T47D (cell line): ENCODE measurements at regions not wholly inside any gene's neighbourhood (a gene's known extent, or its start where the extent isn't known, plus 50 kb on each side); places are given as distances from the start of the nearest gene placed in this dataset.
"Not testable (repeated sequence)": the region's sequence is repeated elsewhere in the genome, so short reads cannot be mapped to it uniquely, and the experiment has no call there.

Experiments used
- DNase-seq, 2 experiments: peaks; one replicate each; pipeline versions ENCODE4 v3.0.0 to v3.0.0-alpha.2; 2011 to 2012; ENCODE audit warnings: low read depth in 1 of 2, low spot score in 1 of 2
- JUND ChIP-seq: IDR thresholded peaks from 2 replicates; pipeline ENCODE4 v1.6.1; 2012; ENCODE audit warnings: low read depth
- in situ Hi-C: cut with HindIII; loops from 2 replicates; pipeline ENCODE4 v1.10.0; 2016; ENCODE audit warnings: low sequenced_read_pairs, low pct_unique_long_range_greater_than_20kb

DNA sequence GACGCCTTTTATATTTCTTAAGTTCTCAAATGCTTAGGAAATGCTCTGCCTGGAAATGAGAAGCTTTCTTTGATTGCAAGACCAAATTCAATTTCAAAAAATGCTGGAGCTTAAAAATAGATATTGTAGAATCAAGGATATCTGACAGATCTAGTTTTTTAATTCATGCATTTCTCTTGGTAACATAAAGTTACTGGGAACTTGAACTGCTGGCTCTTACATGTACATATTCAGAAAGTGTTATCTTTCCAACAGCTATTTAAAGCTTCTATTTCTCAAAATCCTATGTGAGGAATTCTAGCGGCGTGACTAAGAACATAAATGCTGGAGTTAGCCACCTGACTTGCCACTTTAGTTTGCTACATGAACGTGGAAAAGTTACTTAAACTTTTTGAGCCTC is 109.3 kb downstream of the C3orf38 start:
- DNase-seq, result no peak
- in situ Hi-C loops, result no loop called here
- TF ChIP-seq JUND, result no peak

DNA sequence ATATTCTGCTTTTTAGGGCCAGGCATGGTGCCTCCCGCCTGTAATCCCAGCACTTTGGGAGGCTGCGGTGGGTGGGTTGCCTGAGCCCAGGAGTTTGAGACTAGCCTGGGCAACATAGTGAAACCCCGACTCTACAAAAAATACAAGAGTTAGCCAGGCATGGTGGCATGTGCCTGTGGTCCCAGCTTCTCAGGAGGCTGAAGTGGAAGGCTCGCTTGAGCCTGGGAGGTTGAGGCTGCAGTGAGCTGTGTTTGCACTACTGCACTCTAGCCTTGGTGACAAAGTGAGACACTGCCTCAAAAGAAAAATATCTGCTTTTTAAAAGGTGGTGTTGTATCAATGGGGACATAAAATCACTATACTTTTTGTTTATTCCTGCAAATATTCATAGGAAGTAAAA is 112.8 kb downstream of the C3orf38 start:
- in situ Hi-C loops, result no loop called here
- DNase-seq, result no peak

DNA sequence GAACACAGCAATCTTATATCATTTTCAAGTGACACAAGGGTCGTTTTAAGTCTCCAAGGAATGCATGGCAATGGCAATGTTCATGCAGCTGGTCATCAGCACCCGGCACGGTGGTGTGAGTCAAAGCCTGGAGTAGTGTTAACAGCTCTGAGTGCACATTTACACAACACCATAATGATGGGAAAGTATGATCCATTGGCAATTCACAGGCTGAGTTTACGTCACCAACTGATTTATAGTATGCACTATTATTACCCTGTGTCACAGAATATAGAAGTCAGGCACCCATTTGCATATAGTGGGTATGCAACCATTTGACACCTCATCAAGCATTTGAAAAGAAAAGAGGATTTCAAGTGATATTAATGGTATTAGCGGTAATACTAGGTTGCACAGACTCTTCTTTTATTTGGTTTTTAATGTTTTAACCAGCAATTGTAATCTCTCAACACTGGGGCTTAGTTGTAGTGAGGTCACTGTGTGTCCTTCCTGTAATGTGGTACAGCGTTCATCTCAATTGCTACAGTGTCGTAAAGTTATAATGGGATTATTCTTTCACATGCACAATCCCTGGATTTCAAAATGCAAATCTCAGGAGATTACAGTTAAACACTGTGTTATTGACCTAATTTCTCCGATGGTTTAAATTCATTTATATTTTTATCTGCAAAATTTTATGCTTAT is 113.8 kb downstream of the C3orf38 start:
- no peak for TF ChIP-seq JUND
- no peak for DNase-seq
- in situ Hi-C loops, result no loop called here

More for the DNA sequence above, 112.8 kb downstream of the C3orf38 start:
- TF ChIP-seq JUND, result no peak

GRCh38 chr3:88267441-88267840 is 117.7 kb downstream of the C3orf38 start:
- DNase-seq, result no peak
- no peak for TF ChIP-seq JUND
- in situ Hi-C loops, result no loop called here

GRCh38 chr3:88267847-88268246 is 118.1 kb downstream of the C3orf38 start:
- in situ Hi-C loops, result no loop called here
- TF ChIP-seq JUND, result no peak
- no peak for DNase-seq

- no peak for TF ChIP-seq JUND
- no peak for DNase-seq
- in situ Hi-C loops, result no loop called here
Measured at GRCh38 chr3:88280326-88280725, 130.6 kb downstream of the C3orf38 start.

DNA sequence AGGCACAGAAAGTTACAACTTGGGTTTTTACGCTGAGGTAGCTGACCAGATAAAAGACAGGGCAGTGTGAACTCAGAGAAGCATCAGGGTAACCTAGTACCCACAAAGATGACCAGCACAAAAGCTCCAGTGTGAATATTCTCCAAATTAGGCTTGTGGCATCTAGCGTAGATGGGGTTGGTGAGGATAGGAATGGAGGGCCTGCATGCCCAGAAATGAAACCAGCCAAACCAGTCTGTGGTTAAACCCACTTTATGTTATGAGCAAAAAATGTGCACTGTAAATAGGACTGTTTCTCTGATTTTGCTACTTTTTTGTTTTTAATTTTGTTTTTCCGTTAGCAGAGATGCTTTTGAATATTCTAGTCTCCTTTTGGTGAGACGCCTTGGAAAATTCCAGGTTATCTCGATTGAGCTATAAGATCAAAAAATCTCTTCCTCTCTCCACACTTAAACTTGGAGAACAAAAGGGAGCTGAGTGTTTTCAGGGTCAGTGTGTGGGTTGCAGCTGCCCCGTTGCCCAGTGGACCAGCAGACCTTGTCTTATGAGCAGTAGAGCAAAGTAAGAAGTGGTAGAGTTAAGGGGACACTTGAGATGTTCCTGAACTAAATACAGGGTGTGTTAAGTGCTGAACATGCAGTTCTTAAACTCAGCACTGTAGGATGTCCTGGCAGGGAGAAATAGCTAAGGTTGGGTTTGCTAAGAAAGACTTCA is 132.9 kb downstream of the C3orf38 start:
- in situ Hi-C loops, result no loop called here
- TF ChIP-seq JUND, result no peak
- no peak for DNase-seq

DNA sequence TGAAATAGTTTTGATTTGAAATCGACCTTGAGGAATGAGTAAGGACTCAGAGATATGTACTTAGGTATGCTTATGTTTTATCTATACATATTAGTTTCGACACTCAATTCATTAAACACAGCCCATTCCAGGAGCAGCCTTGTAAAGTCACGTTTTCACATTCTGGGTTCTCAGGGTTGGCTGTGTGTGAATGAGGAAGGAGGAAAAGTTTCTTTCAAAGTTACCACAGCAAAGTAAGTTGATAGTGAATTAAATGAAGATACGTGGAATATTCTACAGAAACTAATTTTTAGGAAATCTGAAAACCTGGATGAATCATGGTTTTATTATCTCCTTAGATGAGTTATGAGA is 133.5 kb downstream of the C3orf38 start:
- no peak for DNase-seq
- in situ Hi-C loops, result no loop called here
- TF ChIP-seq JUND, result no peak

DNA sequence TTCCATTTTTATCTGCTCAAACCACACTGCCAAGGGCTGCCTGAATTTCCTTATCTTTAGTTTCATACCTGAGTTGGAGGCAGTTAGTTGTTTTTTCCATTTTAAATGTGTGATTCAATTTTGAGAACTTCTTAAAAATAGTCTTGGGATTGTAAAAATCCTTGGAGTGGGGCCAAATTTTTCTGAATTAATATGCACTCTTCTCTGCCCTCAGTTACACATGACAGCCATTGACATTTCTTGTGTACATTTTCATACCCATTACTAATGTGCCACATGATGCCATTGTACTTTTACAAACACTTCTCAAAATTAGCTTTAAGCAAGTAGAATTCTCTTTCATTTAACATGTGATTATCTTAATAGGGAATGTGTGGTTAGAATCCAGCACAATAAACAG is 141.7 kb downstream of the C3orf38 start:
- DNase-seq, result no peak
- in situ Hi-C loops, result no loop called here
- no peak for TF ChIP-seq JUND

DNA sequence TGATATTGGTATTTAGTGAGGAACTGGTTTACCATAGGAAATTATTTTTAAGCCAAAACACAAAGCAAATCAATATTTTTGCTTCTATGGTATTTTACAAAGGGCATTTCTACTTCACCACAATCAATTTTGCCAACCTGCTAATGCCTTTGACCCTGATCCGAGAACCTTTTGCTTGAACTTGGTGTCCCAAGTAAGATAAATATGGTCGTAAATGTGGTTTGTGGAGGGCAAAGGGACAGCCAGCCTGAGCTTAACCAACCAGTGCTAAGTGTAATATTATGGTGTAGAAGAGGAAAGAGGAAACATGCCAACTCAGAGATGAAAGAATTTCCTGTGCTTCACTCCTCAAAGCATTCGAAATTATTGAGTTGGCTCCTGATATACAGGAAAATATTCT is 148.4 kb downstream of the C3orf38 start:
- DNase-seq, result no peak
- TF ChIP-seq JUND, result no peak
- in situ Hi-C loops, result no loop called here

DNA sequence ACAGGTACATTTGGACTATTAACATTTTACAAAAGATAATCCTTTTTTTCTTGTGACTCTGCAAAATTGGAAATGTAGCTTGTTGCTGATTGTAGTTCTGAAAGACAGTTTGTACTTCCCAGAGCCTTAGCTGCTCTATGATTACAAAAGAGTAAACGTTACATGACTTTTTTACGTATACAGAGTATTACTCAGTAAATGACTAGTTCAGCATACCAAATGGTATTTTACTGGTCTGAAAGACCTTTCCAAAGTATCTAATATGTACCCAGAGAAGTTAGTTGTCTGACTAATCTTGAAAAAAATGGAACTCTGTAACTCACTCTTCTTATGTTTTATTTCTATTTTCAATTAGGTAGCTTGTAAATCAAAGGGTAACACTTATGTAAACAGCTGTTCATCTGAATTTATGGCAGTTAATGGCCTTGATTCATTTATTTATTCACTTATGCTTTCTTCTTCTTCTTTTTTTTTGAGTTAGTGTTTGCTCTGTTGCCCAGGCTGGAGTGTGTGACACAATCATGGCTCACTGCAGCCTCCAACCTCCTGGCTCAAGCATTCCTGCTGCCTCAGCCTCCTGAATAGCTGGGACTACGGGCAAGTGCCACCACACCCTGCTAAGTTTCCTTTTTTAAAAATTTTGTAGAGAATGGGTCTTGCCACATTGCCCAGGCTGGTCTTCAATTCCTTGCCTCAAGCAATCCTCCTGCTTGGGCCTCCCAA is 151.7 kb downstream of the C3orf38 start:
- in situ Hi-C loops, result no loop called here
- TF ChIP-seq JUND, result no peak
- no peak for DNase-seq

DNA sequence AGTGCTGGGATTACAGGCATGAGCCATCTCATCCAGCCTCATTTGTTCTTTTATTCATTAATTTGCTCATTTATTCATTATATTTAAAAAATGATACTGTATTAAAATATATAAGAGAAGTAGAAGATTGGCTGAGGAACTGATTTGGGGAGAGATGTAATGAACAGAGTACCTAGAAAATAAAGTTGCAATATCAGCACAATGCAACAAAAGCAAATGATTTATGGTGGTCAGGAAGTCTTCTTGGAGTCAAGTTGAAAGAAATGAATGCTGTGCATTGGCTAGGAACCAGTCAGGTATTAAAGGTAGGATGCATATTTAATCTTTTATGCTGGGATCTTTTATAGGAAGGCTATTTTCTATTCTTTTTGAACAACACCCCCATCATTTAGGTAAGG is 152.2 kb downstream of the C3orf38 start:
- in situ Hi-C loops, result no loop called here
- TF ChIP-seq JUND, result no peak
- no peak for DNase-seq

DNA sequence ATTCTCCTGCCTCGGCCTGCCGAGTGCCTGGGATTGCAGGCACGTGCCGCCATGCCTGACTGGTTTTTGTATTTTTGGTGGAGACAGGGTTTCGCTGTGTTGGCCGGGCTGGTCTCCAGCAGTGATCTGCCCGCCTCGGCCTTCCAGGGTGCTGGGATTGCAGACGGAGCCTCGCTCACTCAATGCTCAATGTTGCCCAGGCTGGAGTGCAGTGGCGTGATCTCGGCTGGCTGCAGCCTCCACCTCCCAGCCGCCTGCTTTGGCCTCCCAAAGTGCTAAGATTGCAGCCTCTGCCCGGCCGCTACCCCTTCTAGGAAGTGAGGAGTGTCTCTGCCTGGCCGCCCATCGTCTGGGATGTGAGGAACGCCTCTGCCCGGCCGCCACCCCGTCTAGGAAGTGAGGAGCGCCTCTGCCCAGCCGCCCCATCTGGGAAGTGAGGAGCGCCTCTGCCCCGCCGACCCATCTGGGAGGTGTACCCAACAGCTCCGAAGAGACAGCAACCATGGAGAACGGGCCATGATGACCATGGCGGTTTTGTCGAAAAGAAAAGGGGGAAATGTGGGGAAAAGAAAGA is 153.7 kb downstream of the C3orf38 start:
- in situ Hi-C loops, DNase-seq: not testable (repeated sequence)
